ENCODE measurements at regions not wholly inside any gene's neighbourhood (a gene's known extent, or its start where the extent isn't known, plus 50 kb on each side); places are given as distances from the start of the nearest gene placed in this dataset.

DNA sequence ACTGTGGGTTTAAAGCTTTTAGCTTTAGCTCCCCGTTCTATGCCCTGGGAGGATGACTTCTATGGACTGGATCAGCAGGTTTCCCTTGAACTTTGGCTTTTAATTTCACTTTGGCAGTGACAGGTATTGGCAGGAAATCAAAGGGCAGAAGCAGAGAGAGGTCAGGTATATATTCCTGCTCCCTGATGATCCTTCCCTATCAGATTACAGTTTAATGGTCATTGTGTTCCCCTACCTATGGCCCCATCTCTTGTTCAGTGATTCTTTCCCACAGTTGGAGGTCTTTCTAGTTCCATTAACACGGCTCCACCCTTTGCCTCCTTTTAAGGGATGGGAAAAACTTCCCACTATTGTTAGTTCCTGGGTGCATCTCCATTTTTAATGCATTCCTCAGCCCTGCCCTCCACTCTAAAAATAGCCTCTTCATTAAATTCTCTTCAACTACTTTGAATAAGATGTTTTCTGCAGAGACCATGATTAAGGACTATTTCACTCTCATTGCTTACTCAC, 107.8 kb upstream of the TMEM47 start:
- Histone ChIP-seq H3K27ac (ENCODE audit: extremely low read depth, low read depth, low read length) (no peak overlapping the region), H3K4me1 (ENCODE audit: control insufficient read depth, insufficient read depth, low read length) (no peaks in the 10 kb centered on the region), H3K36me3 (ENCODE audit: control insufficient read depth in 2 of 2, insufficient read depth in 1 of 2, low read length in 2 of 2) (no peaks in the 10 kb centered on the region), H3K9me3 (ENCODE audit: control insufficient read depth, insufficient read depth, low read depth, low read length) (no peaks in the 10 kb centered on the region), H3K4me3 (ENCODE audit: low read depth, low read length) (no peak overlapping the region)
- ChIA-PET CTCF (no interaction called here), POLR2A (no interaction called here)
- TF ChIP-seq ZNF121 (tag by site-specific recombination; IDR thresholded peaks at IDR 0.05) = no peak
- TF ChIP-seq ZBTB17 (tag by site-specific recombination; IDR thresholded peaks at IDR 0.05) = no peak
- TF ChIP-seq, protein P1, sequence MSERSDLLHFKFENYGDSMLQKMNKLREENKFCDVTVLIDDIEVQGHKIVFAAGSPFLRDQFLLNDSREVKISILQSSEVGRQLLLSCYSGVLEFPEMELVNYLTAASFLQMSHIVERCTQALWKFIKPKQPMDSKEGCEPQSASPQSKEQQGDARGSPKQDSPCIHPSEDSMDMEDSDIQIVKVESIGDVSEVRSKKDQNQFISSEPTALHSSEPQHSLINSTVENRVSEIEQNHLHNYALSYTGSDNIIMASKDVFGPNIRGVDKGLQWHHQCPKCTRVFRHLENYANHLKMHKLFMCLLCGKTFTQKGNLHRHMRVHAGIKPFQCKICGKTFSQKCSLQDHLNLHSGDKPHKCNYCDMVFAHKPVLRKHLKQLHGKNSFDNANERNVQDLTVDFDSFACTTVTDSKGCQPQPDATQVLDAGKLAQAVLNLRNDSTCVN (tag by site-specific recombination; optimal IDR thresholded peaks at IDR 0.05) = no peak
- TF ChIP-seq, protein P2, sequence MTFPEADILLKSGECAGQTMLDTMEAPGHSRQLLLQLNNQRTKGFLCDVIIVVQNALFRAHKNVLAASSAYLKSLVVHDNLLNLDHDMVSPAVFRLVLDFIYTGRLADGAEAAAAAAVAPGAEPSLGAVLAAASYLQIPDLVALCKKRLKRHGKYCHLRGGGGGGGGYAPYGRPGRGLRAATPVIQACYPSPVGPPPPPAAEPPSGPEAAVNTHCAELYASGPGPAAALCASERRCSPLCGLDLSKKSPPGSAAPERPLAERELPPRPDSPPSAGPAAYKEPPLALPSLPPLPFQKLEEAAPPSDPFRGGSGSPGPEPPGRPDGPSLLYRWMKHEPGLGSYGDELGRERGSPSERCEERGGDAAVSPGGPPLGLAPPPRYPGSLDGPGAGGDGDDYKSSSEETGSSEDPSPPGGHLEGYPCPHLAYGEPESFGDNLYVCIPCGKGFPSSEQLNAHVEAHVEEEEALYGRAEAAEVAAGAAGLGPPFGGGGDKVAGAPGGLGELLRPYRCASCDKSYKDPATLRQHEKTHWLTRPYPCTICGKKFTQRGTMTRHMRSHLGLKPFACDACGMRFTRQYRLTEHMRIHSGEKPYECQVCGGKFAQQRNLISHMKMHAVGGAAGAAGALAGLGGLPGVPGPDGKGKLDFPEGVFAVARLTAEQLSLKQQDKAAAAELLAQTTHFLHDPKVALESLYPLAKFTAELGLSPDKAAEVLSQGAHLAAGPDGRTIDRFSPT (tag by site-specific recombination; IDR thresholded peaks at IDR 0.05) = no peak
- TF ChIP-seq ZNF596 (tag by site-specific recombination; IDR thresholded peaks at IDR 0.05) = no peak
- TF ChIP-seq ZNF623 (tag by site-specific recombination; IDR thresholded peaks at IDR 0.05) = no peak
- no peak for TF ChIP-seq SCRT1 (tag by site-specific recombination; IDR thresholded peaks at IDR 0.05; ENCODE audit: borderline replicate concordance)
- no peak for TF ChIP-seq ZNF768 (tag by site-specific recombination; IDR thresholded peaks at IDR 0.05)
- no peak for TF ChIP-seq ZNF292 (tag by site-specific recombination; IDR thresholded peaks at IDR 0.05; ENCODE audit: borderline replicate concordance, low read depth)
- TF ChIP-seq, protein P3, sequence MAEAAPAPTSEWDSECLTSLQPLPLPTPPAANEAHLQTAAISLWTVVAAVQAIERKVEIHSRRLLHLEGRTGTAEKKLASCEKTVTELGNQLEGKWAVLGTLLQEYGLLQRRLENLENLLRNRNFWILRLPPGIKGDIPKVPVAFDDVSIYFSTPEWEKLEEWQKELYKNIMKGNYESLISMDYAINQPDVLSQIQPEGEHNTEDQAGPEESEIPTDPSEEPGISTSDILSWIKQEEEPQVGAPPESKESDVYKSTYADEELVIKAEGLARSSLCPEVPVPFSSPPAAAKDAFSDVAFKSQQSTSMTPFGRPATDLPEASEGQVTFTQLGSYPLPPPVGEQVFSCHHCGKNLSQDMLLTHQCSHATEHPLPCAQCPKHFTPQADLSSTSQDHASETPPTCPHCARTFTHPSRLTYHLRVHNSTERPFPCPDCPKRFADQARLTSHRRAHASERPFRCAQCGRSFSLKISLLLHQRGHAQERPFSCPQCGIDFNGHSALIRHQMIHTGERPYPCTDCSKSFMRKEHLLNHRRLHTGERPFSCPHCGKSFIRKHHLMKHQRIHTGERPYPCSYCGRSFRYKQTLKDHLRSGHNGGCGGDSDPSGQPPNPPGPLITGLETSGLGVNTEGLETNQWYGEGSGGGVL (tag by site-specific recombination; IDR thresholded peaks at IDR 0.05) = no peak
- no peak for TF ChIP-seq GLI2 (tag by site-specific recombination; IDR thresholded peaks at IDR 0.05; ENCODE audit: borderline replicate concordance, low read depth)
- no peak for TF ChIP-seq TCF7L2 (IDR thresholded peaks at IDR 0.05; ENCODE audit: borderline replicate concordance, low read depth, low read length)
- TF ChIP-seq ZNF677 (tag by site-specific recombination; IDR thresholded peaks at IDR 0.05) = no peak
- TF ChIP-seq, protein P4, sequence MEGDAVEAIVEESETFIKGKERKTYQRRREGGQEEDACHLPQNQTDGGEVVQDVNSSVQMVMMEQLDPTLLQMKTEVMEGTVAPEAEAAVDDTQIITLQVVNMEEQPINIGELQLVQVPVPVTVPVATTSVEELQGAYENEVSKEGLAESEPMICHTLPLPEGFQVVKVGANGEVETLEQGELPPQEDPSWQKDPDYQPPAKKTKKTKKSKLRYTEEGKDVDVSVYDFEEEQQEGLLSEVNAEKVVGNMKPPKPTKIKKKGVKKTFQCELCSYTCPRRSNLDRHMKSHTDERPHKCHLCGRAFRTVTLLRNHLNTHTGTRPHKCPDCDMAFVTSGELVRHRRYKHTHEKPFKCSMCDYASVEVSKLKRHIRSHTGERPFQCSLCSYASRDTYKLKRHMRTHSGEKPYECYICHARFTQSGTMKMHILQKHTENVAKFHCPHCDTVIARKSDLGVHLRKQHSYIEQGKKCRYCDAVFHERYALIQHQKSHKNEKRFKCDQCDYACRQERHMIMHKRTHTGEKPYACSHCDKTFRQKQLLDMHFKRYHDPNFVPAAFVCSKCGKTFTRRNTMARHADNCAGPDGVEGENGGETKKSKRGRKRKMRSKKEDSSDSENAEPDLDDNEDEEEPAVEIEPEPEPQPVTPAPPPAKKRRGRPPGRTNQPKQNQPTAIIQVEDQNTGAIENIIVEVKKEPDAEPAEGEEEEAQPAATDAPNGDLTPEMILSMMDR (tag by site-specific recombination; IDR thresholded peaks at IDR 0.05) = no peak
- TF ChIP-seq ZNF660 (tag by site-specific recombination; IDR thresholded peaks at IDR 0.05) = no peak
- no peak for TF ChIP-seq ZNF202 (tag by site-specific recombination; IDR thresholded peaks at IDR 0.05; ENCODE audit: borderline replicate concordance)
- no peak for TF ChIP-seq ZNF792 (tag by site-specific recombination; IDR thresholded peaks at IDR 0.05)
- TF ChIP-seq ZNF23 (tag by site-specific recombination; IDR thresholded peaks at IDR 0.05; ENCODE audit: borderline replicate concordance) = no peak
- TF ChIP-seq ZBTB21 (tag by site-specific recombination; IDR thresholded peaks at IDR 0.05) = no peak
- TF ChIP-seq BCL11B (tag by site-specific recombination; IDR thresholded peaks at IDR 0.05; ENCODE audit: low read depth) = no peak
